ENCODE measurements at regions not wholly inside any gene's neighbourhood (a gene's known extent, or its start where the extent isn't known, plus 50 kb on each side); places are given as distances from the start of the nearest gene placed in this dataset.

DNA sequence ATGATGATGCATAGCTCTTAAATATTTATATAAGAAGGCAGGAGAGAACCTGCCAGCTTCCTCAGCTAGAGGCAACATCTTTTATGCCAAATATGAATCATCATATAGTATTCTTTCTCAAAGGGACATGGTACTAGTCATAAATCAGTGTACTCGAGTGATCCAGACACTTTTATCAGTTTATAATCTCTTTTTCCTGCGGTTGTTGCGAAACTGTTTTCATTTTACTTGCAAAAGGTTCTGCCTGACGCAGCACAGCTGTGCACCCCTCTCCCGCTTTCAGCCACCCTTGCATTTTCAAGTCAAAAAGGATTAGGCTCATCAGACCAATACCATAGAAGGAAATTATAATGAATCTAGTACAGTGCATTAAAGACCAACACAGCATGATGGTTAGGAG, 332.3 kb upstream of the PRKCQ start:
- peak; percentile 23 for ATAC-seq
- intact Hi-C loops (cut with DNase I) = no loop called here

DNA sequence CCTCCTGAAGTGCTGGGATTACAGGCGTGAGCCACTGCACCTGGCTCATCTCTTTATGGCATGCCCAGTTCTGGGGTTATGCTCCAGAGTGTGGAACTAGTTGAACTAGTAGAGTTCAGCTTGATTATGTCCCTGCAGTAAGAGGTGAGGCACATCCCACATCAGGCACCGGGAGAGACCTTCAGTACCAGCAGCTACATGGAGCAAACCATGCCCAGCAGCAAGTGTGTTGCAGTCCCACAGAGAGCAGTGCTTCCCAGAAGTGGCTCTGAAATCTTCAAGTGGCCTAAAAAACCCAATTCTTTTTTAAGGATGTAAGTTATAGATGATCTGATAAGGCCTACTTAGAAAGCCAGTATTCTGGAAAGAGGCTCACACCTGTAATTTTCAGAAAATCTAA, 331.9 kb upstream of the PRKCQ start:
- DNase-seq (ENCODE audit: missing footprints) (no peak), ATAC-seq (no peak)
- intact Hi-C loops (cut with DNase I) = no loop called here

More for the DNA sequence above, 332.3 kb upstream of the PRKCQ start:
- no peak for DNase-seq (ENCODE audit: missing footprints)

DNA sequence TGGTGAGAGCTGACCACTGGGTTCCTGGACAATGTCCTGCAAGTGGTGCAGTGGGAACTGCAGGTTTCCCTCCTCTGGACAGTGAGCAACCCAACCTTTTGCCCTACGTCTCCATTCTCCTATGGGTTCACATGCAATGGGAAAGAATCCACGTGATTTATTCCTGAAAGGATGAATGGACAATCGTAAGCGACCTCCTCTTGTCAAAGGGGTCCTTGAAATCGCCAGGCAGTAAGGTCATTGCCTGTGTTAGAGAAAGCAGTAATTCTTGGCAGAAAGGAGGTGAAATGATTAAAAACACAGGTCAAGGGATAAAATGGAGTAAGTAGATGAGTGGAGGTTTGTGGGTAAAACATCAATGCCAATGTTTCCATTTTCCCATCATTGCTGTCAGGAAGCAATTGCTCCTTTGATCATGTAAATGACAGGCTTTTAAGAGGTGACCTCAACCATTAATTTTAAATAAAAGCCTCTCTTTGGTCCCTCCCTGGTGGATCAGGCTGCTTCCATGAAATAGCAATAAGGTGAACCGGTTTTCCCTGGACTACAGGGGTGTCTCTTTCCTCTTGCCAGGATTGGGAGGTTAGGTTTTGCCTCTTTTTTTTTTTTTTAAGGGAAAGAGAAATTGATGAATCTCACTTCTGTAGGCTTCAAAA, 330.0 kb upstream of the PRKCQ start:
- no peak for ATAC-seq
- intact Hi-C loops (cut with DNase I) = no loop called here

DNA sequence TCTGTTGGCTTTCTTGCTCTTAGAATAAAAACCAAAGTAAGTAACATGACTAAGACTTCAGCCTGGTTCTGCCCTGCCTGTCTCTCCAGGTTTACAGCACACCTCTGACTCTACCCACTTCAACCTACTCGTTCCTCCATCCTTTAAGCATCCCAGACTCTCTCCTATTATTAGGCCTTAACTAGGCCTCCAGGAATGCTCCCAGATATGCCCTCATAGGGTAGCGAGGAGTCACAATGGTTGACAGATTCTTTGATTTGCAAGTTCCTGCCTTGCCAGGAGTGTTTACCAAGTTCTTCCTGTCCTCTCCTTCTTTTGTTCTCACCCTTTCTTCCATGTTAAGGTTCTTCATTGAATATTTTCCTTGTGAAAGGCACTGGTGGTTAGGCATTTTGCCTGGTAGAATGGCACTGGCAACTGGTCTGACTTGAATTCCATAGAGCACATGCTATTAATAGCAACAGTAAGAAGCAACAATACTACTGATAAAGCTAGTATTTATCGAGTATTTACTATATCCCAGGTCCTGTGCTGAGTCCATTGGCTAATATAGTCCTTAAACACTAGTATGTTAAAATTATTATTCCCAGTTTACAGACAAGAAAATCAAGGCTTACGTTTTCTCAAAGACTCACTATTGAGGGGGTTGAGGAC, 327.9 kb upstream of the PRKCQ start:
- DNase-seq (ENCODE audit: missing footprints) = no peak
- intact Hi-C loops (cut with DNase I) = no loop called here
- ATAC-seq = no peak

More for the DNA sequence above, 330.0 kb upstream of the PRKCQ start:
- no peak for DNase-seq (ENCODE audit: missing footprints)

DNA sequence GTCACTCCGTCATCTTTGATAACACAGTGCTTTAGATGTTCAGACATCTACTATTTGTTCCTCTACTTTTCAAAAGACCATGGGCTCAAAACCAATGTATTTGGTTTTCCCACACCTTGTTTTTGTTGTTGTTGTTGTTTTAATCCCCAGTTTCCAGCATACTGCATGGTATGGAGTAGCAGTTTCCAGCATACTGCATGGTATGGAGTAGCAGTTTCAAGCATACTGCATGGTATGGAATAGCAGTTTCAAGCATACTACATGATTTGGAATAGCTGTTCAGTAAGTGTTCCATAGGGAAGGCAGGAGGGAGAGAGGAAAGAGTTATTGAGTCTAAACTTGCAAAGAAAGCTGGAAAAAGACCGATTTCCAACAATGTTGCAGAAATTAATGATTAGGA, 314.3 kb upstream of the PRKCQ start:
- no peak for ATAC-seq
- intact Hi-C loops (cut with DNase I) = no loop called here
- no peak for DNase-seq (ENCODE audit: missing footprints)

DNA sequence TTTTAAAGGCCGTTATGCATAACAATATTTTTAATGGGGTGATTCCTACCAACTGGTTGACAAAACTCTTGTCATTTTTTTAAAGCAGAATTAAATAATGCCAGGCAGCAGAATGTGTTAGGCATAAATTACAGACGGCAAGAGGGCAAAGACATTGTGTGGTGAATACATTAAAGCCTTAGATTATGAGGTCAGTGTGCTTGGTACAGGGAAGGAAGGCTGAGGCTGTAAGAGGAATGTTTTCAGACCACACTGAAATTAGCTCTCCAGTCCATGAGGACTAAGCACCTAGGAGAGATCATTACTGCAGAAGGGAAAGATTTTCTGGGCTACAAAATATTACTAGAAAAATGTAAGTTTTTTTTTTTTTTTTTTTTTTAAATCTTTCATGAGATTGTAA, 312.8 kb upstream of the PRKCQ start:
- intact Hi-C loops (cut with DNase I) = no loop called here
- DNase-seq (ENCODE audit: missing footprints) = no peak
- ATAC-seq = no peak

DNA sequence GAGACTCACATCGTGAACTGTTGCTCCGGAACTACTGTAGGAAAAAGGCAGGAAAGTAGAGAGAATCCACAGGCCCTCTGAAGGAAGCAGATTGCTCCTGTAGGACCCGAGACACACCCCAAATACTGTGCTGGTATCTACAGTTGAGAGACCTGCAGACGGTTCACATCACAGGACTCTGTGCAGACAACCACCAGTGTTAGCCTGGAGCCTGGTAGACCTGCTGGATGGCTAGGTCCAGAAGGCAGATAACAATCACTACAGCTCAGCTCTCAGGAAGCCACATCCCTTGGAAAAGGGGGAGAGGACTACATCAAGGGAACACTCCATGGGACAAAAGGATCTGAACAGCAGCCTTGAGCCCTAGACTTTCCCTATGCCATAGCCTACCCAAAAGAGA, 311.8 kb upstream of the PRKCQ start:
- DNase-seq (ENCODE audit: missing footprints) (no peak), ATAC-seq (no peak)
- intact Hi-C loops (cut with DNase I) = no loop called here

DNA sequence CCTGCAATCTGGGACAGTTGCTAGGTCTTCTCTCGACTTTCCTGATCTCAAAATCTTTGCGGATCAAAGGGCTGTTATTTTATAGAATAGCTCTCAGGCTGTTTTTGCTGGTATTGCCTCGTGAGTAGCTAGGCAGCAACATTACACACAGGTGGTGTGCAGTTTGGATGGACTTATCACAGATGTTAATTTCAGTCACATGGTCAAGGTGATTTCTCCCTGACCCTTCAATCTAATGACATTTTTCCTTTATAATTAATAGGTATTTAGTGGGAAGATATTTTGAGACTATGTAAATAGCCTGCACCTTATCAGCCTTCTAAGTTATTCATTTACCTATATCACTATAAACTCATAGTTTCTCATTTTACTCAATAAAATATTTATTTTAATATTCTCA, 309.6 kb upstream of the PRKCQ start:
- no peak for DNase-seq (ENCODE audit: missing footprints)
- intact Hi-C loops (cut with DNase I) = no loop called here
- ATAC-seq = no peak

DNA sequence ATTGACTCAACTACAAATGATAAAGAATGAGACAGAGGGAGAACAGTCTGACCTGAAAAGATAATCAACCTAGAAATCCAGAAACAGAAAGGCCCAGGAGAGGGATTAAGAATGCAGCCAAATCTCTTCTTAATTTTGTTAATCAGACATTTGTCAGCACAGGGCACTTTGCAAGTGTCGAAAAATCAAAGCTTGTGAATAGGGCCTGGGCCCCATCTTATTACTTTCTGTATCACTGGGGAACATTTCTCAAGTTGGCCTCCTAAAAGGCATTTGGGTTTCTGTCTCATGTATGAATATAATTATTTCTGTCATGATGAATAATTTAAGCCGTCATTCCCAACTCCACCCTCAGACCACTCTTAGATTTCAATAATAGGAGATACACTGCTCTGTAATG, 308.4 kb upstream of the PRKCQ start:
- ATAC-seq (no peak), DNase-seq (ENCODE audit: missing footprints) (no peak)
- intact Hi-C loops (cut with DNase I) = no loop called here

DNA sequence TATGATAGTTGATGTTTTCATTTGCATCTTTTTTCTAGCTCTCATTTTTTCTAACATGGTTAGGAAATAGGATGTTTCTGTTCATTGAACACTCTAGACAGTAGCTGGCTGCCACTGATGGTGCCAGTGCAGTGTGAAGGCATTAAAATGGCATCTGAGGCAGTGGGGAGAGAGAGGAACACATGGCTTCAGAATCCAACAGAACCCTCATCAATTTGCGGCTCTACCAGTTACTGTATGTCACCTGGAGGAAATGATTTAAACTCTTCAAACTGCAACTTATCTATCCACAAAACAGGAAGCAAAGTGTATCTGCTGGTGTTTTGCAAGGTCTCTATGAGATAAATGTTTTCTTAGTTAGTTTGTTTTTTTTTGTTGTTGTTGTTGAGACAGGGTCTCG, 305.2 kb upstream of the PRKCQ start:
- DNase-seq (ENCODE audit: missing footprints) (no peak), ATAC-seq (no peak)
- intact Hi-C loops (cut with DNase I) = no loop called here

DNA sequence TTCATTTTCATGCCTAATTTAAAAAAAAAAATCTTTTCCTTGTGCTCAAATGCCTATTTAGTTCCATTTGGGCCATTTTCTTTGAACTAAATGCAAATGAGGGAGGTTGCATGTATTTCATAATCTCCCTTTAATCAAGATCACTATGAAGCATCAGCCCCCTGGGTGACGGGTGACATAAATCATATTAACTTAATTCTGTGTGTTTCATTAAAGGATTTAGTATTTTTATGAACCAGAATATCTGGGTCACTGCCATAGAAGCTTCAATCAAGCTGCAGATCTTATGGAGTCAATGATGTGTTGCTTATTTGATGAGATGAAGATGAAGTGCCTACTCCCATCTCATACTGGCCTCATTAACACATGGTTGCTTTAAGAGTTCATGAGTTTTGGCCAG, 301.9 kb upstream of the PRKCQ start:
- intact Hi-C loops (cut with DNase I) = no loop called here
- DNase-seq (ENCODE audit: missing footprints) = no peak
- no peak for ATAC-seq

DNA sequence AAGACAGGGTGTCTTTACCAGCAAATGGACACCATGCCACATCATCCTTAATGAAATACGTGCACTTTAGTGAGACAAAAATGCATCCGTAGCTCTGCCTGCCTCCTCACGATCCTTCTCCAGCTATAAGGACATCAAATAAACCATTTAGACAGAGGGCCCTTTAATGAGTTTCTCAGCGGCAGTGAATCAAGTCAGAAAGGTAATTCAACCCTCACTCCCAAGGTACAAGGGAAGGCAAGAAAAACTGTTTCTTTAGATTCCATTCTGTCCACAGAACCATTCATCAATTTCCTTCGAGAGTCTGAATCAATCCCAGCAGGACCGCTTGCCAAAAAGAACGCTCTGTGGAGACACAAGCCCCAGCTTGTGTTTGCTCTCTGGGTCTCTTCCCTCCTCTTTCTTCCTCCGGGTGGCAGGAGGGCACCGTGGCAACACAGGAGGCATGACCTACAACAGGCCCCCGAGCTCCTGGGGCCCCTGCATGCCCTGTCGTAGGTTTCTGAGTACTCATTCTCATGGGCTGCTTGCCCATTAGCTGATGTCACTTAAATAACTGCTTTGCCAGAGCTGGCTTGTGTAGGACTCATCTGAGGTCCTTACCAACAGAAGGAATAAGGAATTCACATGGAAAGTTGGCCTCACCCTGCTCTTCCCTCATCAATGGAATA, 297.8 kb upstream of the PRKCQ start:
- DNase-seq (ENCODE audit: missing footprints) = no peak
- ATAC-seq = no peak
- intact Hi-C loops (cut with DNase I) = no loop called here

DNA sequence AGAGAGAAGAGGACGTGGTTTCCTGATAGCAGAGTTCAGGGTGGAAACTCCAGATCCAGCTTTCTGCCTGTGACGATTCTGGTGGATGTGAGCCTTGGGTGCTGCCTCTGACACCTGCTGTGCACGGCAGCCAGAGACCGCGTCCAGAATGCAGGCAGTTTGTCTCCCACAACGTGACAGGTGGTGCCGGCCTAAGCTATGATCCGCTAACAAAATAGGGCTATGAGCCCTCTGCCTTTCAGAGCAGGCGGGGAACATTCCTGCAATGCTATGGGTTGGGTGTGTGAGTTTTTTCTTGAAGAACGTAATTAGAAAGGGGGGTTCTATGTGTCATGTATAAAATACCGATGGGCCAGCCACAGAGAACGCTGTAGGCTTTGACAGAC, 297.3 kb upstream of the PRKCQ start:
- ATAC-seq (no peak), DNase-seq (ENCODE audit: missing footprints) (no peak)
- intact Hi-C loops (cut with DNase I) = no loop called here

DNA sequence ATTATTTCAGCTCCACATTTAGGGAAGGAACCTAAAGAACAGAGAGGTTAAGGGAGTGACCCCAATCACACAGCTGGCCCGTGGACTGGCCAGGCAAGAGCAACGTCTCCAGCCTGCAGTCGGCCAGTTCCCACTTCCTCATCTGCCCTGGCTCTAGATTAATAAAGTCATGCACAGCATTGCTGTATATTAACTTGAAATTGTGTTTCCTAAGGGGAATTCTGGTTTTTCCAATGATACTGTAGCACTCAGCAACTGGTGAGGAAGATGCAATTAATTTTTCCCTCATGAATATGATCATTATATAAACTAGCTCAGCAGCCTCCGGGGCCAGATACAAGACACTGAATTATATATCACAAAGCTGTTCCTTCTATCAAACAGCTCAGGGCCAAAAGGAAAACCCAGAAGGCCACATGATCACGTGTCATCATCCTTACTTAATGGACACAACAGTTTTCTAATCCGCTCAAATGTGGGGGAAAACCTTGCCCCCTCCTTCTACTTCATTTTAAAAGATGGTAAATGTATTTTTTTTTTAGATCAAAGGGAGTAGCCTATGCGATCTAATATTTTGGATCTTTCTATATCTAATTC, 295.3 kb upstream of the PRKCQ start:
- DNase-seq (ENCODE audit: missing footprints) (no peak), ATAC-seq (no peak)
- intact Hi-C loops (cut with DNase I) = no loop called here

DNA sequence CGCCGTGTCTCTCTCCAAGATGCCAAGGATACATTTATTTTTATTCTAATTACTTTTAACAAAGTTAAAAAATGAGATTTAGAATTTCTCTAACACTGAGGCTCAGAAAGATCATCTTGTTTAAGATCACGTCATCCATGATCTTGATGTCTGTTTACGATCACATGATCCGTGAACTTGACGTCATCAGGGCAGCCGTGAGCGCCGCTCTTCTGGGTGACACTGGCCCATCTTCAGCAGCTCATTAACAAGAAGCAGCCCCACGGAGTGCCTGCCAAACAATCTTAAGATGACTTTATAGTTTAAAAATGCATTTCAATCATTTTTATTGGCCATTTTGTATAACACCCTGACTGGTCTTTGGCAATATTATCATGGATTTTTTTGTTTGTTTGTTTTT, 291.1 kb upstream of the PRKCQ start:
- ATAC-seq (no peak), DNase-seq (ENCODE audit: missing footprints) (no peak)
- intact Hi-C loops (cut with DNase I) = no loop called here

DNA sequence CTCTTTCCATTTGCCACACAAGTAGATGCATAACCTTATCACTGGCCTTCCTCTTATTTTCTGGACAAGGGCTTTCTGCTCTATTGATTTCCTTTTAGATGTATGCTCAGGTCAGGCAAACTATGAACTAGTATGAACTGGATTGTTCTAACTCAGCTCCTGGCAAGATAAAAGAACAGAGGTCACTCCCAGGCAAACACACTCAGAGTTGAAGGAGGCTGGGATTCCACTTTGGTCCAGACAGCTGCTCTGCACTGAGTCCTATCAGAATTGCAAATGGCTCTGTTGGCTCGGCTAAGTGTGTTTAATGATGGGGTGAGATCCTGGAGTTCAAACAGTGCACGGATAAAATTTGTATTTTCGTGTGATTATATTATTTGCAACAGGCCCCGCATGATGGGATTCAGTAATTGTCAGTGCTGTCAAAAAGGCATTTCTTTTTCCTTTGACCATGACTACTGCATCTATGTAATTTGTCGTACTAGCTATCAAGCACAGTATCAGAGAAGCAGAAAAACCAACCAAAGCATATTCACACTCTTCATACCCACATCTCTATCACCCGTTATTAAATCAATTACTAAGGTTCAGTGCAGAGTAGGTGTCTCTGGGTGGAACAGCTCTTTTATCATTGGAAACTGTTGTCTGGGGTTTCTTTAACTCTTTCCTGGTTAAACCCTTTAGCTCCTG, 288.1 kb upstream of the PRKCQ start:
- ATAC-seq (no peak), DNase-seq (ENCODE audit: missing footprints) (no peak)
- intact Hi-C loops (cut with DNase I) = no loop called here

DNA sequence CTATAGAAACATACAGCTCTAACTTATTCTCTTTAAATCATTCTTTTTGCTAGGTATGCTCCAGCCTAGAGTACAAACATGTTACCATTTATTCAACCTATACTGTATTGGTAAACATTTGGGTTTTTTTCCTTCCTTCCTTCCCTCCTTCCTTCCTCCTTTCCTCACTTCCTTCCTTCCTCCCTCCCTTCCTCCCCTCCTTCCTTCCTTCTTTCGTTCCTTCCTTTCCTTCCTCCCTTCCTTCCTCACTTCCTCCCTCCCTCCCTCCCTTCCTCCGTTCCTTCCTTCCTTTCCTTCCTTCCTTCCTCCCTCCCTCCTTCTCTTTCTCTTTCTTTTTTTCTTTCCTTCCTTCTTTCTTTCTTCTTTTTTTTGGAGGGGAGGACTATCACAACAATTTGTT, 286.7 kb upstream of the PRKCQ start:
- DNase-seq (ENCODE audit: missing footprints) (no peak), ATAC-seq (no peak)
- intact Hi-C loops (cut with DNase I) = no loop called here

DNA sequence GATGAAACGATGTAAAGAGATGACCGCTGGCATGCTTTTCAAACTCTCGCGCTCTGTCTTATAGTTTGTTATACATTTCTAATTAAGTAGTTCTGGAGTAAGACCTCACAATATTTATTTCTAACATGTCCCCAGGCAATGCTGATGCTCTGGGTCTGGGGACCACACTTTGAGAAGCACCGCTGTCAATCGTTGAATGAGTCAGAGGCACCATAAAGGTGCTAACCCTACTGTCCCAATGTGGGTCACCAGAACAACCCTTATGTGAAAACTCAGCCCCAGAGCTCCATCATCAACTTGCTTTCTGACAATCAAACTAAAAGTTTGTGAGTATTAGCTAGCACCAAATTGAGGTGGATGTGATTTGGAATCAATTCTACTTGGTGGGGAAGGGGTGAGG, 284.1 kb upstream of the PRKCQ start:
- ATAC-seq (no peak), DNase-seq (ENCODE audit: missing footprints) (no peak)
- intact Hi-C loops (cut with DNase I) = no loop called here

DNA sequence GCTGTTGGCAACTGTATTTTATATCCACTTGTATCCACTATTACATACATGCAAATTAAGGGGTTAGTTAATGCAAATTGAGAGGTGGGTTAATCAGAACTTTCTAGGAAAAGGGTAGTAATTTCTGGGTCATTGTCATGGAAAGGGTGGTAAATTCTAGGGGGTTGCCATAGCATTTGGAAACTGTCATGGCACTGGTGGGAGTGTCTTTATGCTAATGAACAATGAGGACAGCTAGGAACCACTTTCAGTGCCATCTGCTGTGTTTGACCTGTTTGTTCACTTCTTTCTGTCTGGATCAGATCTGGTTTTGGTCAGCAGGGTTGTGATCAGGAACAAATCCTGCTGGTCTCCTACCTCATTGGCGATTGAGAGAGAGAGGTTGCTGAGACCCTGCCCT, 283.3 kb upstream of the PRKCQ start:
- intact Hi-C loops (cut with DNase I) = no loop called here
- no peak for ATAC-seq
- no peak for DNase-seq (ENCODE audit: missing footprints)

DNA sequence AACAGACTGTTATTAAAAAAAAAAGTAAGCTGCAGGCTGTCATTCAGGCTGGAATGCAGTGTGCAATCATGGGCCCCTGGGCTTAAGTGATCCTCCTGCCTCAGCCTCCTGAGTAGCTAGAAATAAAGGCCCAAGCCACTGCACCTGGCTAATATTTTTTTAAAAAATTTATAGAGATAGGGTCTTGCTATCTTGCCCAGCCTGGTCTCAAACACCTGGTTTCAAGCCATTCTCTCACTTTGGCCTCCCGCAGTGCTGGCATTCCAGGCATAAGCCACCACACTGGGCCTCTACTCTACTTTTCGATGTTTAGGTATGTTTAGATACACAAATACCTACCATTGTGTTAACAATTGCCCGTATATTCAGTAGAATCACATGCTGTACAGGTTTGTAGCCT, 270.4 kb upstream of the PRKCQ start:
- ATAC-seq = no peak
- intact Hi-C loops (cut with DNase I) = no loop called here
- DNase-seq (ENCODE audit: missing footprints) = no peak
